Anterior cingulate cortex (tissue), 58 donors: ENCODE measurements at regions not wholly inside any gene's neighbourhood (a gene's known extent, or its start where the extent isn't known, plus 50 kb on each side); places are given as distances from the start of the nearest gene placed in this dataset.

Source experiments
- DNase-seq, 58 donors: peaks; one replicate each; lab custom pipeline; 2025; lab: John Stamatoyannopoulos, UW

DNA sequence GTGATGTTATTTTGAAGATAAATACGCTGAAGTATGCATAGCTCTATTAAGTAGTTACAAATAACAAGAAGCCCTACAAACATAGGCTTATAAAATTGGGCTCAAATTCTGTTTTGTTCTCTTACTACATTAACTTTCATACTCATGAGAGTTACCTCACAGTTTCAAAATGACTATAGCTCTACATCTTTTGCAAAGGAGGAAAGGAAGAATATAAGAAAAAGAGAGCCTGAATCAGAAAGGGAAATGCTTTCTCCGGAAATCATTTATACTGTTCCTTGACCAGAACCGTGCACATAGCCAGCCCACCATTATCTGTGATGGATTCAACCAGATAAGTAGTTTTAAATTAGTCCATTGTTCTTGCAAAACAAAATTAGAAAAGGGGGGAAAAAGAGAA lies 1252.1 kb downstream of the NCAM2 start:
- no peak for DNase-seq

DNA sequence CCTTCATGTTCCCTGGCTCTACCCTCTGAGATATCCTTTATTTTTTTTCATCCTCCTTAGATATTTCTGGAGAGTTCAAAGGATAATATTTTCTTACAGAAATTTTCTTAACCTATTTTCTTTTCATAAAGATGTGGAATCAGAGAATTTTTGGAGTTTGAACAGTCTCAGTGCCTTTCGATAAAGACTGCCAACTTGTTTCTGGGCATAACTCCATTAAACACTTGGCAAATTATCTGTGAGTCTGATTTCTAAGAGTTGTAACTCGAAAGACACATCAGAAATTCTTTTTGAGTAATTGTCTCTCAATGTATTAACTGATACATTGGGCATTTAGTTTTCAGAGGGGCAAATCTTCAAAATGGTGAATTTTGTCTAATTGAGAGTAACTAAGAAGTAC lies 1255.6 kb downstream of the NCAM2 start:
- peak in 1 of 58 donors; percentile 30 for DNase-seq

DNA sequence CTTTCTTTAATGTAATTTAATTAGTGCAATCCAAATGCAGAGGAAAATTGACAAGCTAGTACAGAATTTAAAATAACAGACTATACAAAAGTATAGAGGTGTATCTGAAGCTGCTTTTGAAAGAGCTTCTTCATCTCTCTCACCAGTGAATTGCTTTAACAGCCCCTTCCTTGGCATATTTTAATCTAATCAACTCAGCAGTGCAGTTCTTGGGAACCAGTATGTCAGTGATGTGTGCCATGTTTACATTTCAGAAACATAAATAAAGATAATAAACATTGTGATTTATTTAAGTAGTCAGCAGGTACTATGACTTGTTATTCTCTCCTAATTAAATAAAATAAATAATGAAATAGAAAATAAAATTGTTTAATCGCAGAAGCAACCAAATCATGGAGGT lies 1260.6 kb downstream of the NCAM2 start:
- no peak for DNase-seq

DNA sequence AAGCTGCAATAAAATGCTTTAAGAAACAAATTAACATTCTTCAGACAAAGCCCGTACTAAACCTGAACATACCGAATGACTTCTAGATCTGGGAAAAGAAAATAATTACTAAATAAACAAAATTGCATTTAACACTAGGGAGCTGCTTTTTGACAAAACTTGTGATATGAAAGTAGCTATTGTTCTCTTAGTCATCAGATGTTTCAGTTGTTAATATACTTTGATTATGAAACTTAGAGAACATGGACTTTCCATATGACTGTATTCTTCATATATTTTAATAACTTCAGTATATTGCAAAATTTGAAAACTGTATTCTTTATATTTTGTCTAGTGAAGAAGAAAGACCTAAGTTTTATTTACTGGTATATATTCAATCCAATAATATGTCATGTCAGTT lies 1262.1 kb downstream of the NCAM2 start:
- no peak for DNase-seq

DNA sequence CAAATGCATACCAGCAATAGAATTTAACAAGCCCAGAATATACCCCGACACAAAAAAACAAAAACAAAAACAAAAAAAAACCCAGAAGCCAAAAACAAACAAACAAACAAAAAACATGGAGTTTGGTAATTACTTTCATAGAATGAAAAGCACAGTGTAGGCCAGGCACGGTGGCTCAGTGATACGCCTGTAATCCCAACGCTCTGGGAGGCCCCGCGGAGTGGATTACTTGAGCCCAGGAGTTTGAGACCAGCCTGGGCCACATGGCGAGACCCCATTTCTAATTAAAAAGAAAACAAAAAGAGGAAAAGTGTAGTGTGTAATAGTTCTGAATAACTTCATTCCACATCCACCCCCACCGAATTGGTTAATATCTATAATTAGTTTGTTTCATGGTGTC lies 1265.7 kb downstream of the NCAM2 start:
- DNase-seq: no peak

DNA sequence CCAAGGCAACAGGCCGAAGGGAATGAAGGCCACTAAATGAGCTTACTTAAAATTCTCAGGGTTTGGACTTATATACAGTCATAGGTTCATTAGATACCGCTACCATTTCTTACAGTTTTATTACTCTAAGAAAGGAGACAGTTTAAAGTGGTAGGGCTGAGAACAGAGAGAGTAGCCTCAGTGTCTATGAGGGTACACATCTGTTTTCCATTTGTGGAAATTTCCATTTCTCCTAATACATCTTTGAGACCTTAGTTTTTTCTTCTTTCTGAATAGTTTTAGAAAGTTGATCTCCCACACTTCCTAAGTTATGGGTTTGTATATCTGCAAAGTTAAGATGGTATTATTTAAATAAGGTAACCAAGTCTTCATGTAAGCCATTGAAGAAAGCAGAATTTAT lies 1279.1 kb downstream of the NCAM2 start:
- DNase-seq: no peak

DNA sequence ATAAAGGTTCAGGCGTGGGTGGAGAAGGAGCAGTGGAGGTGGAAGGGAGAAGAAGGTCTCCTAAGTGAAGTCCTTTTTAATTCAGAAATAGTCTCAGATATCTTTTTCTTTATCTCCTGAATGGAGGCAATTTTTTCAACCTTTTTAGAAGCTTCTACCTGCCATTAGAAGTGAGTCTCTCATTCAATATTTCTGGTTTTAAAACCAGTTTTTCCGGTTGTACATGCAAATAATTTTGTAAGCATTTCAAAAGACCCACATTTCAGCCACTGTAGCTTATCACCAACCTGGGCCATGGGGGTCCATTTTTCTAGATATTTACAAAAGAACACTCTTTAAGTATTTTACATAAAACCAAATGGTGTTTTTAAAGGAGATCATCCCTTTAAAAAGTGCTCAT lies 1280.2 kb downstream of the NCAM2 start:
- no peak for DNase-seq

DNA sequence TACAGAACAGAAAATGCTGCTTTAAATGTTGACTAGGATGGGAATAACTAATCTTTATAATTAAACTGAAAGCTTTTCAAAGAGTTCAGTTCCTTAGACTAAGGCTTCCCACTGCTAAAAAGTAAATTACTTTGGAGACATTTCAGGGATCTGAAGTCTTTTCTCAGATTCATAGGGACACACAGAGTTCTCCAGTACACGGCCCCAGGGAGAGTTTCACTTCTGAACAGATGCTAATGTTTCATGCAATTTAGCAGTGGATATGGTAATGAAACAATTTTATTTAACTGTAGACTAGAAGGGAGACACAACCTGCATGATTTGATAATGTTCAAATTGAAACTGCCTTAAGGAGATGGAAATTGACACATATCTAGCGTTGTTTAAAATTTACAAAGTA lies 1282.6 kb downstream of the NCAM2 start:
- DNase-seq: no peak

DNA sequence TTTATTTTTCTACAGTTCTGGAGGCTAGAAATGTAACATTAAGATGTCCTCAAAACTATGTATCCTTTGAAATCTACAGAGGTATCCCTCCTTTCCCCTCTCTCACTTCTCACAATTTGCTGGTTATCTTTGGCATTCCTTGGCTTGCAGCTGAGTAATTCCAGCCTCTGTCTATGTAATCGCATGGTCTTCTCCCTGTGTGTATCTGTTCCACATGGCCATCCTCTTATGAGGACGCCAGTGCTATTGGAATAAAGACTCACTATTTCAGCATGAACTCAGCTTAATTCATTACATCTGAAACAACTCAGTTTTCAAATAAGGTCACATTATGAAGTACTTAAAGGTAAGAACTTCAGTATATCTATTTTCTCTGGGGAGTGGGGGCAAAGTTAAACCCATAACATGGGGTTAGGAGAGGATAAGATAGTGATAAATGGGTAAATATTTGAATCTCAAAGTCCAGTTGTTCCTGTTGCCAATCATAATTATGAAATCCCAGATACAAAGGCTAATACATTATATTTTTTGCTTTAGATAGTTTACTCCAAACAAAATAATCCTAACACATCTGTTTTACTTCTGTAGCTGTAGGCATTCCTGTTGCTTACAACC lies 1290.8 kb downstream of the NCAM2 start:
- DNase-seq: no peak

DNA sequence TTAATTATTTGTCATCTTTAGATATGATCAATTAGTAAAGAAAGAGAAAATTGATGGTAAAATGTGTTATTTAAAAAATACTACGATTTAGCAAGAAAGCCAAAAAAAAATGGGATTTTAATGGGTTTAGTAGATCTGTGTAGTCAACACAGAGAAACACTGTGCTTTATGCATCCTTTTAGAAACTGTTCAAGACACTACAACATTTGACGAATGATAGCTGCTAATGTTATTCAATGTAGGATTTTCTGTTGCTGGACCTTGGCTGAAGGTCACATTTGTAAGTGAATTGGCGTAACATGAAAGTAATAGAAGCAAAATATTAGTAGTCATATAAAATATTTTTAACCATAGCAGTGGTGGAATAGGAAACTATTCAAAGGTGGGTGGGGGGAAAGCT lies 1293.9 kb downstream of the NCAM2 start:
- DNase-seq: no peak

DNA sequence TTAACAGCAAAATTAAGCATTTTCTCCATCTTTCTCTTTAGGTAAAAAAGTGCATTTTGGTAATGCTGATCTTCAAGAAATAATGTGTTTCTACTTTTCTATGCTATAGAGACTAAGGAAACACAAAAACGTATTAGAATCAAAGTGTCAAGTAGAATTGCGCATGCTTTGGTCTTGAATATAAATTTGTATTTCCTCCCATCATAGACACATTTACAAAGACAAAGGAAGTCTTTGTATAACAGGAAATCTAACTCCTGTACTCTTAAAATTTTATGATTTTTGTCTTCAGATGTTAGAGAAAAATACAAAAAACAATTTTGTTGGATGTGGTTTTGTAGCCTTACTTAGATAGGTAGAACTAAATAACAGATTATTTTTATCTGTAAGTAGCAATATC lies 1299.4 kb downstream of the NCAM2 start:
- no peak for DNase-seq

DNA sequence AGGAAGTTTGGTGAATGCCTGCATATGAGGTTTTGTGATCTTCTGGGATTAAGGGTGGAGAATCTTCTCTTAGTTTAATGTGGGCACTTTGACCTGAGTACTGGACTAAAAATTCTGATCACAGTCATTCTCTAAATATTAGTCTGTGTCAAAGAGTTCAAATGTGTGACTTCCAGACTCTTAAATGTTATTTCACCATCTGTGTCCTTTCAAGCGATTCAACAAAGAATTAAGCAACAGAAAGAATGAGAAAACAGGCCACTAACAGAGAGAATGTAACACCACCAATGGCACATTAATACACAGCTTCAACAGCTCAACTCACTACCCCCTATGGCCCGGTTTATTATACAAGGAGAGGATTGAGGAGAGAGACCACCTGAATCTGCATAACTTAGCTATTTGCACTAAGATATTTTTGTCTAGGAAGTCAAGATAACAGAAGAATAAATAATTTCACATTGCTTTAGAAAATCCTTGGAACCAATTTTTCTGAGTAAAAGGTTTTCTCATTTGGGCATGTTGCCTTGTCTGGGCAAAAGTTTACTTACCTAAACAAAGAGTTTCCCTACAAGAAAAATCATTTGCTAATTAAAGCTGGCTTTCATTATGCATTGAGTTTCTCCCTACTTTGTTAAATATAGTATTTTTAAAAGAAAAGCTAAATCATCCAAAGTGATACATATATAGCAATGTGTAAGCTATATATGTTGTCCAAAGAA lies 1313.7 kb downstream of the NCAM2 start:
- DNase-seq: no peak

DNA sequence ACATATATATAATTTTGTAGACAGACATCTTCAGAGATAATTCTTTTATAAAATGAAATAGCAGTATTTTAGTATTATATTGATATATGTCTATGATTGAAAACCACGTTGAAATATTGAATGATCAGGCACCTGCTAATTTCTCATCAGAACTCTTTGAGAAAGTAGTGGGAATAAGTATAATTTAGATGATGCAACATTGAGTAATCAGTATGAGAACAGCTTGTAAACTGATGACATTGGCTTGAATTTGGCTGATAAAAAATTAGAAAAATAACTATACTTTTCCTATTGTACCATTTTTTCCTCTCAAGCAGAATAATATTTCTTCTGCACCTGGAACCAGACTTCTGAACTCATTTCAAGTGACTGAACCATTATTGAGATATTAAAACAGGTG lies 1316.8 kb downstream of the NCAM2 start:
- DNase-seq: no peak

DNA sequence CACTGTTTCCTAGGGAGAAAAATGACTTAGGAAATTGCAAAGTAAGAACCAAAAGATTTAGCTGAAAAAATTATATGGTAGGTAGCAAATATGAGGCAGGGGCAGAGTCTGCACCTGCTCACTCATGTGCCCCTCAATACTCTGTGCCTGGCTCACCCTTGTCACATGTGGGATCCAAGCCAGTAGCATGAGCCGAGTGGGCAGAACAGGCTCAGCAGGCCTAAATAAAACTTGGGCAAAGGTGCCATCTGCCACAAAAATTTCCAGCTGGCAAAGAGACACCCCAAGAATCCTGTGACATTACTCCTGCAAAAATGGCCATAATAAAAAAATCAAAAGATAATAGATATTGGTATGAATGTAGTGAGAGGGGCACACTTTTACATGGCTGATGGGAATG lies 1321.2 kb downstream of the NCAM2 start:
- no peak for DNase-seq

DNA sequence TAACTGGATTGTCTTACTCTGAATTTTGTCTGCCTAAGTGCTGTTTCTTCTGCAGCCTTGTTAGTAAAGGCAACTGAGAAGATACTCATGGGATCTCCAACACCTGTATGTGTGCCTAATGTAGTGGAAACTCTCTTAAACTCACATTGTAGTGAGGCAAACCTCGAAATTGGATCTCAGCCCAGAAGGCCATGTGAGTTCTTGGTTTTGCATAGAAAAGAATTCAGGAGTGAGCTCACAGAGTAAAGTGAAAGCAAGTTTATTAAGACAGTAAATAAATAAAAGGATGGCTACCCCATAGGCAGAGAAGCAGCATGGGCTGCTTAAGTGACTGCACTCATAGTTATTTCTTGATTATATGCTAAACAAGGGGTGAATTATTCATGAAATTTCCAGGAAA lies 1344.7 kb downstream of the NCAM2 start:
- peak in 5 of 58 donors; percentile 1 to 24 (median 4) for DNase-seq

DNA sequence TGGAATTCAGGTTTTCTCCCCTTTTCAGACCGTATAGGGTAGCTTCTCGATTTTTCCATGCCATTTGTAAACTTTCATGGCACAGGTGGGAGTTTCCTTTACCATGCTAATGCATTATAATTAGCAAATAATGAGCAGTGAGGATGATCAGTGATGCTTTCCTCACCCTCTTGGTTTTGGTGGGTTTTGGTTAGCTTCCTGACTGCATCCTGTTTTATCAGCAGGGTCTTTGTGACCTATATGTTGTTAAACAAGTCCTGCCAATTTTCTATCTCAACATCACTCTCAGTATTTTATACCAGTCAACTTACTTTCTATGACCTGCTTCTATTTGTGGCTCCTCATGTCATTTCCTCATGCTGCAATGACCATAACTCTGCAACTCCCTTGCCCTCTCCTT lies 1345.1 kb downstream of the NCAM2 start:
- DNase-seq: no peak

DNA sequence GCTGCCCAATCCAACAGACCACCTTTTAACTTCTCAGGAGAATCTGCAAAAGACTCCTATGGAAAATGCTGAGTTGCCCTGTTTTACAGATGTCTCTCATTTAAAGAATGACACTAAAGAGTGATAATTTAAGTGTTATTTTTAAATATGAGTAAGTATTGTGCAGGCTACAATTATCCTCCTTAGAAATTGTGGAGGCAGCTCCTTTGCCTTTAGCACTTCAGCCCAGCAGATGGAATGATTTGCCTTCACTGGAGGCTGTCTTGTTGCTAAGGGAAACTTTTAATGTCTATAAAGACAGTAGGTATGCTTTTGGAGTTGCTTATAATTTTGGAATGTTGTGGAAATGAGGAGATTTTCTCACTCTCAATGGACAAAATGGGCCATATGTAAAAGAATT lies 1345.5 kb downstream of the NCAM2 start:
- DNase-seq: peak in 1 of 58 donors; percentile 26

DNA sequence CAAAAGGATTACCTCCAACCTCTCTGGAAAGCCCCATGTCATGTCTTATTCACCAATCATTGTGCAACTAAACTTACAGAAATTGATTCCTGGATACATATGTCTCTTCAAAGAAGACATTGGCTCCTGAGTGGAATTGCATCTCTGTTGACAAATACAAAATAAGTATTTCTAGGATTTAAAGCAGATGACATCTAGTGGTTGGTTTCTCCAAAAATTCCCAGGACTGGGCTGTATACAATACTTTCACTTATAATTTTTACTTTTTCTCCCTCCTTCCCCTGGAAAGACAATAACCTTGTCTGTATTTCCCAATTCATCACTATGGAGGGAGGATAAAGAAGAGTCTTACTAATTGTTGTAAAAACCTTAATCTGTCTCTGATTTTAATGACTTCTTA lies 1347.4 kb downstream of the NCAM2 start:
- DNase-seq: no peak

DNA sequence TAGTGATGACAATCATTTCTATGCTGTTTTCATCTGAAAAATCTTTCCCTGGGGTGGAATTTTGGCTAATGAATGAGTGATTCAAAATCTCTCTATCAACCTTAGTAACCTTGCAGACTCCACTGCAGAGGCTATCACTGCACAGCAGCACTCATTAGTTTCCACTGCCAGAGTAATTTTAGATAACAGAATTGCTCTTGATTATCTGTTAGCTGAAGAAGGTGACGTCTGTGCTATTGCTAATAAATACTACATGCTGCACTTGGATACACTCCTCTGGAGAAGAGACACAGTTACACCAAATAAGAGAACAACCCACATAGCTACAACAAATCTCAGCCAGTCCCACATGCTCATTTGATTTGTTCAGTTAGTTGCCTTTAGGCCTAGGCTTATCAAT lies 1348.4 kb downstream of the NCAM2 start:
- DNase-seq: no peak

DNA sequence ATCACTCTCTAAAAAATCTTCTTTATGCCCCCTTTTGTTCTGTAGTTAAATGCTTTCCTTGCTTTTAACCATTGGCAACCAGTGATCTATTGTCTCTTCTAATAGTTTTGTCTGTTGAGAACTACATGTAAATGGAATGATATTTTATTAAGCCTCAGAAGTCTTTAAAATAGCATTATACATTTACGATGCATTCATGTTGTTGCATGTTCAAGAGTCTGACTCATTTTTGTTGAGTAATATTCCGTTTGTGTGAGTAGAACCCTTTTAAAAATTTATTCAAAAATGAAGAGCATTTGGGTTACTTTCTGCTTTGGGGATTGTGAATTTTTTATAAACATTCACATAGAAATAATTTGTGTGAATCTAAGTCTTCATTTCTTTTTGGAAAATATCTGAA lies 1352.9 kb downstream of the NCAM2 start:
- DNase-seq: no peak

DNA sequence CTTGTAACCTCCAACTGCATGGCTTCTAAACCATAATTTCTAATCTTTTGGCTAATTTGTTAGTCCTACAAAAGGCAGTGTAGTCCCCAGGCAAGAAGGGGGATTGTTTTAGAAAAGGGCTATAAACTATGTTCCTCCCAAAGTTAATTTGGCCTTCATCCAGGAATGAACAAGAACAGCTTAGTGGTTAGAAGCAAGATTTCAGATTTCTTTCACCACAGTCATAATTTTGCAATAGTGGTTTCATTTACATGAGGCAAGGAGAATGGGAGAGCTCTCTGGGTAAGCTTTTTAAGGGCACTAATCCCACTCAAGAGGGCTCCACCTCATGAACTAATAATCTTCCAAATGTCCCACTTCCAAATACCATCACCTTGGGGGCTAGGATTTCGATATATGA lies 1353.9 kb downstream of the NCAM2 start:
- no peak for DNase-seq

DNA sequence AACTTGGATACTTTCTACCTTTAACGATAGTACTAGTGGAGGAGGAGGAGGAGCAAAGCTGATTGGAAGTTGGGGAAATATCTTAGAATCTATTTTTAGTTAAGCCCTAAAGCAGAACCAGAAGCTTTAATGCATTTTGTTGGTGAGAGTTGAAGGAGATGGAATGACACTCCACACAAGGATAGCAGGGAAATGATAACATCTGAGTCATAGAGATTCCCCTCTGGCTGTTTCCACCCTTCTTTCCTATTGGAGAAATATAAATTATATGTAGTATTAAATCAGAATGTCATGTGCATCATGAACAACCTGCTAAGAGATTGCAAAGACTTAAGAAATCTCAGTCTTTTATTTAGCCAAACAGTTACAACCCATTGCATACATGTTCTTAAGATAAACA lies 1357.7 kb downstream of the NCAM2 start:
- DNase-seq: no peak

DNA sequence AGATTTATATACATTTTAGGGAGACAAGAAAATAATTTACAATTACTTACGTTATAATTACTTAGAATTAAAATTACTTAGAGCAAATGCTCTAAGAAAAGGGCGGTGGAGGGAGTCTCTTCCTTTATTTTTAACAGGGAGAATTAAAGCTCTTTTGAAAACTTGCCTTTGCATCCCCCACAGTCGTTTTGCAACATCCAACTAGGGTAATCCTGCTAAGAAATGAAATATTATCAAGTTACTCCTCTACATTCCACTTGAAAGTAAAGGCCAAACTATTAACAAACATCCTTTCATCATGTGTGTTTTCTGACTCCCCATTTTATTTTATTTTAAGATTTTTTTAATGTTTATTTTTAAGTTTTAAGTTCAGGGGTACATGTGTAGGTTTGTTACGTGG lies 1358.5 kb downstream of the NCAM2 start:
- no peak for DNase-seq
